ENCODE measurements at regions not wholly inside any gene's neighbourhood (a gene's known extent, or its start where the extent isn't known, plus 50 kb on each side); places are given as distances from the start of the nearest gene placed in this dataset.

DNA sequence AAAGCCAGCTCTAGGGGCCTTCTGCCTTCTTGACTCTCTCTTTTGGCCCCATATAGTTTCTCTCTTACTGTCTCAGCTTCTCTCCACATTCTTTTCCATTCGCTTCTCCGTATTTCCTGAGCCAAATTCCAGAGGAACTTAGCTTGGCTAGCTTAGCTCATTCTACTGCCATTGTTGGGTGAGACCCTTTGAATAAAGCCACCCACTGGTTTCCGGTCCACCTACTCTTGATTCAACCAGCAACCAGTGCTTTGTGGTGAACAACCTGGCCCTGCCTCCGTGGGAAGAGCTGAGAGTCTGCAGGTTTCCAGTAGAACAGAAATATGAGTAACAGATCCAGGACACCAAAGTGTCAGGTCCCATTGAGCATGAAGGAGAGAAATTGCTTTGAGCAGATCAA is 81.3 kb upstream of the ARHGAP20 start:
- Histone ChIP-seq H3K4me3 (ENCODE audit: low read depth, low read length) (no peak overlapping the region), H3K4me1 (ENCODE audit: control insufficient read depth, insufficient read depth, low read length) (no peaks in the 10 kb centered on the region), H3K36me3 (ENCODE audit: control insufficient read depth in 2 of 2, insufficient read depth in 1 of 2, low read length in 2 of 2) (no peaks in the 10 kb centered on the region), H3K9me3 (ENCODE audit: control insufficient read depth, insufficient read depth, low read depth, low read length) (no peaks in the 10 kb centered on the region), H3K27ac (ENCODE audit: extremely low read depth, low read depth, low read length) (no peak overlapping the region)
- ChIA-PET CTCF (no interaction called here), POLR2A (no interaction called here)
- TF ChIP-seq ZNF214 (tag by site-specific recombination; IDR thresholded peaks at IDR 0.05; ENCODE audit: borderline replicate concordance): no peak
- TF ChIP-seq ZSCAN18 (tag by site-specific recombination; IDR thresholded peaks at IDR 0.05): no peak
- 0 out of 2 replicates have a peak, but pooled peaks have one; percentile 42 for TF ChIP-seq ZFHX2 (tag by site-specific recombination; conservative IDR thresholded peaks at IDR 0.05)
- no peak for TF ChIP-seq ZBTB1 (tag by site-specific recombination; IDR thresholded peaks at IDR 0.05)
- TF ChIP-seq ZNF747 (tag by site-specific recombination; IDR thresholded peaks at IDR 0.05): no peak
- no peak for TF ChIP-seq ZNF596 (tag by site-specific recombination; IDR thresholded peaks at IDR 0.05)
- no peak for TF ChIP-seq ZNF23 (tag by site-specific recombination; IDR thresholded peaks at IDR 0.05; ENCODE audit: borderline replicate concordance)
- TF ChIP-seq, protein P1, sequence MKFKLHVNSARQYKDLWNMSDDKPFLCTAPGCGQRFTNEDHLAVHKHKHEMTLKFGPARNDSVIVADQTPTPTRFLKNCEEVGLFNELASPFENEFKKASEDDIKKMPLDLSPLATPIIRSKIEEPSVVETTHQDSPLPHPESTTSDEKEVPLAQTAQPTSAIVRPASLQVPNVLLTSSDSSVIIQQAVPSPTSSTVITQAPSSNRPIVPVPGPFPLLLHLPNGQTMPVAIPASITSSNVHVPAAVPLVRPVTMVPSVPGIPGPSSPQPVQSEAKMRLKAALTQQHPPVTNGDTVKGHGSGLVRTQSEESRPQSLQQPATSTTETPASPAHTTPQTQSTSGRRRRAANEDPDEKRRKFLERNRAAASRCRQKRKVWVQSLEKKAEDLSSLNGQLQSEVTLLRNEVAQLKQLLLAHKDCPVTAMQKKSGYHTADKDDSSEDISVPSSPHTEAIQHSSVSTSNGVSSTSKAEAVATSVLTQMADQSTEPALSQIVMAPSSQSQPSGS (tag by site-specific recombination; IDR thresholded peaks at IDR 0.05; ENCODE audit: low read depth): no peak
- TF ChIP-seq EGR2 (tag by site-specific recombination; IDR thresholded peaks at IDR 0.05; ENCODE audit: low read depth): peak; percentile 32; the same call in 1 of the 2 replicates
- TF ChIP-seq ZNF274 (IDR thresholded peaks at IDR 0.05; ENCODE audit: low read length): no peak
- TF ChIP-seq ZNF274 (tag by site-specific recombination; IDR thresholded peaks at IDR 0.05; ENCODE audit: borderline replicate concordance): no peak

- Histone ChIP-seq H3K4me1 (ENCODE audit: control insufficient read depth, insufficient read depth, low read length) (no peaks in the 10 kb centered on the region), H3K27ac (ENCODE audit: extremely low read depth, low read depth, low read length) (no peak overlapping the region), H3K36me3 (ENCODE audit: control insufficient read depth in 2 of 2, insufficient read depth in 1 of 2, low read length in 2 of 2) (no peaks in the 10 kb centered on the region), H3K4me3 (ENCODE audit: low read depth, low read length) (no peak overlapping the region), H3K9me3 (ENCODE audit: control insufficient read depth, insufficient read depth, low read depth, low read length) (no peaks in the 10 kb centered on the region)
- no peak for TF ChIP-seq BCL11B (tag by site-specific recombination; IDR thresholded peaks at IDR 0.05; ENCODE audit: low read depth)
- TF ChIP-seq, protein P2, sequence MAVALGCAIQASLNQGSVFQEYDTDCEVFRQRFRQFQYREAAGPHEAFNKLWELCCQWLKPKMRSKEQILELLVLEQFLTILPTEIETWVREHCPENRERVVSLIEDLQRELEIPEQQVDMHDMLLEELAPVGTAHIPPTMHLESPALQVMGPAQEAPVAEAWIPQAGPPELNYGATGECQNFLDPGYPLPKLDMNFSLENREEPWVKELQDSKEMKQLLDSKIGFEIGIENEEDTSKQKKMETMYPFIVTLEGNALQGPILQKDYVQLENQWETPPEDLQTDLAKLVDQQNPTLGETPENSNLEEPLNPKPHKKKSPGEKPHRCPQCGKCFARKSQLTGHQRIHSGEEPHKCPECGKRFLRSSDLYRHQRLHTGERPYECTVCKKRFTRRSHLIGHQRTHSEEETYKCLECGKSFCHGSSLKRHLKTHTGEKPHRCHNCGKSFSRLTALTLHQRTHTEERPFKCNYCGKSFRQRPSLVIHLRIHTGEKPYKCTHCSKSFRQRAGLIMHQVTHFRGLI (tag by site-specific recombination; IDR thresholded peaks at IDR 0.05): no peak
- TF ChIP-seq ZNF596 (tag by site-specific recombination; IDR thresholded peaks at IDR 0.05): no peak
- no peak for TF ChIP-seq ZNF133 (tag by site-specific recombination; IDR thresholded peaks at IDR 0.05)
- no peak for TF ChIP-seq ZNF114 (tag by site-specific recombination; IDR thresholded peaks at IDR 0.05)
- TF ChIP-seq ZNF16 (tag by site-specific recombination; IDR thresholded peaks at IDR 0.05; ENCODE audit: low read depth): no peak
- no peak for TF ChIP-seq ZNF776 (tag by site-specific recombination; IDR thresholded peaks at IDR 0.05; ENCODE audit: borderline replicate concordance)
- no peak for TF ChIP-seq ZNF354C (tag by site-specific recombination; IDR thresholded peaks at IDR 0.05; ENCODE audit: borderline replicate concordance, low read depth)
- no peak for TF ChIP-seq ZNF112 (tag by site-specific recombination; IDR thresholded peaks at IDR 0.05)
- TF ChIP-seq ZNF221 (tag by site-specific recombination; IDR thresholded peaks at IDR 0.05; ENCODE audit: borderline replicate concordance): no peak
- no peak for TF ChIP-seq ZNF561 (tag by site-specific recombination; IDR thresholded peaks at IDR 0.05; ENCODE audit: borderline replicate concordance)
- TF ChIP-seq ZIC2 (tag by site-specific recombination; IDR thresholded peaks at IDR 0.05): no peak
- TF ChIP-seq ZBTB49 (tag by site-specific recombination; IDR thresholded peaks at IDR 0.05; ENCODE audit: low read depth): no peak
- TF ChIP-seq ZBTB7A (tag by site-specific recombination; IDR thresholded peaks at IDR 0.05; ENCODE audit: low read depth): no peak
- TF ChIP-seq ZNF175 (tag by site-specific recombination; IDR thresholded peaks at IDR 0.05): no peak
- no peak for TF ChIP-seq ZBTB48 (tag by site-specific recombination; IDR thresholded peaks at IDR 0.05)
- no peak for TF ChIP-seq ZNF830 (tag by site-specific recombination; IDR thresholded peaks at IDR 0.05; ENCODE audit: low read depth)
- TF ChIP-seq ZNF2 (tag by site-specific recombination; IDR thresholded peaks at IDR 0.05): no peak
- TF ChIP-seq ZNF658 (tag by site-specific recombination; IDR thresholded peaks at IDR 0.05): no peak
- TF ChIP-seq ZNF169 (tag by site-specific recombination; IDR thresholded peaks at IDR 0.05): no peak
- CTCF ChIA-PET: interaction anchor here (0.8 kb wide), 1 partner anchor 17 kb away, joined by 4 read pairs; no protein-coding TSS in a partner anchor
- POLR2A ChIA-PET: no interaction called here
Measured at GRCh38 chr11:110791621-110792020, 79.4 kb upstream of the ARHGAP20 start.
